ENCODE measurements at regions not wholly inside any gene's neighbourhood (a gene's known extent, or its start where the extent isn't known, plus 50 kb on each side); places are given as distances from the start of the nearest gene placed in this dataset.

GRCh38 chrX:127708155-127708554, 344.0 kb downstream of the ACTRT1 start:
- TF ChIP-seq ZNF670 (tag by site-specific recombination; IDR thresholded peaks at IDR 0.05; ENCODE audit: low read depth) (no peak), ZBTB49 (tag by site-specific recombination; IDR thresholded peaks at IDR 0.05; ENCODE audit: low read depth) (no peak), CTCF (tag by site-specific recombination; IDR thresholded peaks at IDR 0.05) (no peak), ZBTB26 (tag by site-specific recombination; optimal IDR thresholded peaks at IDR 0.05) (no peak), ZNF785 (tag by site-specific recombination; IDR thresholded peaks at IDR 0.05) (no peak)
